Sigmoid colon (tissue), 6 donors: ENCODE measurements at regions not wholly inside any gene's neighbourhood (a gene's known extent, or its start where the extent isn't known, plus 50 kb on each side); places are given as distances from the start of the nearest gene placed in this dataset.
A peak's percentile ranks its signal among the peaks of the same experiment; 100 is the strongest.

ENCODE experiments used
- DNase-seq: peaks from one replicate; pipeline ENCODE4 v3.0.0-alpha.2; 2019
- H3K27ac ChIP-seq, 4 donors: fragments of 200-600 bp; sonication (generic); one replicate each; pipeline ENCODE4 v1.5.1; 2016 to 2019; ENCODE audit warnings: mild to moderate bottlenecking in 1 of 4
- H3K27me3 ChIP-seq, 3 donors: fragments of 200-600 bp; sonication (generic); one replicate each; pipeline ENCODE4 v1.5.1; 2019; ENCODE audit warnings: mild to moderate bottlenecking in 1 of 3
- H3K36me3 ChIP-seq, 4 donors: fragments of 200-600 bp; sonication (generic); one replicate each; pipeline ENCODE4 v1.5.1; 2016 to 2019
- H3K4me1 ChIP-seq, 4 donors: fragments of 200-600 bp; sonication (generic); one replicate each; pipeline ENCODE4 v1.5.1; 2017 to 2019
- H3K4me3 ChIP-seq, 4 donors: fragments of 200-600 bp; sonication (generic); one replicate each; pipeline ENCODE4 v1.5.1; 2017 to 2019; ENCODE audit warnings: mild to moderate bottlenecking in 2 of 4, moderate library complexity in 1 of 4
- H3K9me3 ChIP-seq, 4 donors: fragments of 200-600 bp in 3 of 4; sonication (generic) in 3 of 4; one replicate each; pipeline versions ENCODE4 v1.5.1 to v1.6.1; 2013 to 2019
- EP300 ChIP-seq, 4 donors: sonication (generic); formaldehyde crosslinking; IDR thresholded peaks; one replicate each; pipeline ENCODE4 v1.6.1; 2017; ENCODE audit warnings: antibody characterized with exemption in 4 of 4
- POLR2A ChIP-seq, 2 donors: fragments of 450-650 bp; IDR thresholded peaks; one replicate each; pipeline ENCODE4 v1.6.1; 2016; ENCODE audit warnings: antibody characterized with exemption in 2 of 2, mild to moderate bottlenecking in 2 of 2, moderate library complexity in 2 of 2
- POLR2AphosphoS5 ChIP-seq, 4 donors: sonication (generic); formaldehyde crosslinking; IDR thresholded peaks; one replicate each; pipeline ENCODE4 v1.6.1; 2017; ENCODE audit warnings: antibody characterized with exemption in 4 of 4
- WGBS, 2 donors: extraction: QIAGEN DNeasy Blood & Tissue Kit; methylation state at CpG; one replicate each; pipeline ENCODE4 v1.1.7; 2013; 5-methylcytosine and 5-hydroxymethylcytosine counted together
- intact Hi-C: fragments of 100-400 bp; cut with DNase I; formaldehyde crosslinking; loops from one replicate; pipeline ENCODE4 v1.15.1; 2023
- TF ChIP-seq, protein P1 (sequence below), 4 experiments: fragments of 450-650 bp in 3 of 4; fragments of 200-600 bp in 1 of 4; IDR thresholded peaks; one replicate each; pipeline ENCODE4 v1.5.1; 2016 to 2019; ENCODE audit warnings: antibody characterized with exemption in 4 of 4, mild to moderate bottlenecking in 3 of 4, moderate library complexity in 2 of 4
- donor health status: healthy with polysubstance abuse.
- donor health status: healthy.

DNA sequence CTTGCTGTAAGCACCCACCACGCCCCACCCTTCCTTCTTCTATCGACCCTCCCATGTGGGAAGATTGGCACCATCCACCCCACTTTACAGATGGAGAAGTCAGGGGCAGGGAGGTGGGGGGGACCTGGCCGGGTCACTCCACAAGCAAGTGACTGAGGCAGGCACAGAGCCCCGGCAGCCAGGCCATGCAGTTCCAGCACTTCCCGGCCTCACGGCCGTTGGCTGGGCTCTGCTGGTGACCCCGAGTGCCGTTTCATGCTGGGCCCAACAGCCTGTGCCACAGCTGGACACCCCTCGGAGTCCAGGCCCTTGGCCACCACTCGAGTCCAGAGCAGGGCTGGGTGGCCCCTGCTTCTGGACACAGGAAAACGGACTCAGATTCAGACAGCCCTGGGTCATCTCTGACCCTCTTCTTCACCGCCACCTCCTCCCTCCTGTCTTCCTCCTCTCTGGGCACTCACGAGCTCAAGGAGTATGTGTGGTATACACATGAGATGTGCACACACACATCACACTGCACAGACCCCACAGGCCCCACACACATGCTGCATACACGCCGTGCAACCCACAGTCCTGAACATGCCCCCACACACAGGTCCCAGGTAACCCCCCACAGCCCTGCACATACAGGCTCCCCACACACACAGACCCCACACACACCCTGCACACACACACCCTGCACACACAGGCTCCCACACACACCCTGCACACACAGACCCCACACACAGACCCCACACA, 89.3 kb upstream of the GPC1 start:
- 87 to 90% methylated on average over 16 of the region's 16 CpGs for WGBS, 2 donors
- H3K27me3 ChIP-seq: no peaks in the 10 kb centered on the region
- H3K9me3 ChIP-seq: peaks cover 0 to 6% (median 0%) of the 10 kb centered on the region in 4 donors
- intact Hi-C loops: no loop called here
- H3K27ac ChIP-seq: no peak overlapping the region
- peaks cover 0 to 9% (median 8%) of the 10 kb centered on the region in 4 donors for H3K4me1 ChIP-seq
- no peak for TF ChIP-seq EP300 (IDR thresholded peaks at IDR 0.05)
- no peak for DNase-seq
- H3K4me3 ChIP-seq: no peak overlapping the region
- no peaks in the 10 kb centered on the region for H3K36me3 ChIP-seq

DNA sequence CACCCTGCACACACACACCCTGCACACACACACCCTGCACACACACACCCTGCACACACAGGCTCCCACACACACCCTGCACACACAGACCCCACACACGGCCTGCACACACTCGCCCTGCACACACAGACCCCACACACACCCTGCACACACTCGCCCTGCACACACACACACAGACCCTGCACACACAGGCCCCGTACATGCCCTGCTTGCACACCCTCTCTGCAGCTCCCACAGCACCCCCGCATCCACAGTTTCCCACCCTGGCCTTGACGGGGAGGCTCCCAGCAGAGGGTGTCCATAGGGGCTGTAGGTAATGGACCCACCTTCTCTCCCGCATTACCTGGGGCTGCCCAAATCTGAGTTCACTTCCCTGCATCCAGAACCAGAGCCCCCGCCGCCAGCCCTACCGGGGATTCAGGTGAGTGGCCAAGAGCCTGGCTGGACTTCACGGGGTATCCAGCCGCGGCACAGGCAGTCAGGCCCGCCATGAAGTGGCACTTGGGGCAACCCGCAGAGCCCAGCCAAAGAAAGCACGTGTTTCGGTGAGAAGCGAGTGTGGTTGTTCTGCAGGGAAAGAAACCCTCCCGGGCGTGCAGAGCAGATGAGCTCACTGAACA, 88.6 kb upstream of the GPC1 start:
- Histone ChIP-seq H3K27ac (no peak overlapping the region), H3K4me3 (no peak overlapping the region), H3K36me3 (no peaks in the 10 kb centered on the region), H3K9me3 (peaks cover 0 to 6% (median 0%) of the 10 kb centered on the region in 4 donors), H3K4me1 (peaks cover 0 to 16% (median 15%) of the 10 kb centered on the region in 4 donors), H3K27me3 (no peaks in the 10 kb centered on the region)
- WGBS, 2 donors: 85 to 87% methylated on average over 20 of the region's 20 CpGs
- intact Hi-C loops: no loop called here
- TF ChIP-seq, protein P1, sequence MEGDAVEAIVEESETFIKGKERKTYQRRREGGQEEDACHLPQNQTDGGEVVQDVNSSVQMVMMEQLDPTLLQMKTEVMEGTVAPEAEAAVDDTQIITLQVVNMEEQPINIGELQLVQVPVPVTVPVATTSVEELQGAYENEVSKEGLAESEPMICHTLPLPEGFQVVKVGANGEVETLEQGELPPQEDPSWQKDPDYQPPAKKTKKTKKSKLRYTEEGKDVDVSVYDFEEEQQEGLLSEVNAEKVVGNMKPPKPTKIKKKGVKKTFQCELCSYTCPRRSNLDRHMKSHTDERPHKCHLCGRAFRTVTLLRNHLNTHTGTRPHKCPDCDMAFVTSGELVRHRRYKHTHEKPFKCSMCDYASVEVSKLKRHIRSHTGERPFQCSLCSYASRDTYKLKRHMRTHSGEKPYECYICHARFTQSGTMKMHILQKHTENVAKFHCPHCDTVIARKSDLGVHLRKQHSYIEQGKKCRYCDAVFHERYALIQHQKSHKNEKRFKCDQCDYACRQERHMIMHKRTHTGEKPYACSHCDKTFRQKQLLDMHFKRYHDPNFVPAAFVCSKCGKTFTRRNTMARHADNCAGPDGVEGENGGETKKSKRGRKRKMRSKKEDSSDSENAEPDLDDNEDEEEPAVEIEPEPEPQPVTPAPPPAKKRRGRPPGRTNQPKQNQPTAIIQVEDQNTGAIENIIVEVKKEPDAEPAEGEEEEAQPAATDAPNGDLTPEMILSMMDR (IDR thresholded peaks at IDR 0.05): no peak
- TF ChIP-seq POLR2AphosphoS5 (IDR thresholded peaks at IDR 0.05): no peak
- no peak for TF ChIP-seq EP300 (IDR thresholded peaks at IDR 0.05)
- TF ChIP-seq POLR2A (IDR thresholded peaks at IDR 0.05): no peak
- peak; percentile 36 for DNase-seq

DNA sequence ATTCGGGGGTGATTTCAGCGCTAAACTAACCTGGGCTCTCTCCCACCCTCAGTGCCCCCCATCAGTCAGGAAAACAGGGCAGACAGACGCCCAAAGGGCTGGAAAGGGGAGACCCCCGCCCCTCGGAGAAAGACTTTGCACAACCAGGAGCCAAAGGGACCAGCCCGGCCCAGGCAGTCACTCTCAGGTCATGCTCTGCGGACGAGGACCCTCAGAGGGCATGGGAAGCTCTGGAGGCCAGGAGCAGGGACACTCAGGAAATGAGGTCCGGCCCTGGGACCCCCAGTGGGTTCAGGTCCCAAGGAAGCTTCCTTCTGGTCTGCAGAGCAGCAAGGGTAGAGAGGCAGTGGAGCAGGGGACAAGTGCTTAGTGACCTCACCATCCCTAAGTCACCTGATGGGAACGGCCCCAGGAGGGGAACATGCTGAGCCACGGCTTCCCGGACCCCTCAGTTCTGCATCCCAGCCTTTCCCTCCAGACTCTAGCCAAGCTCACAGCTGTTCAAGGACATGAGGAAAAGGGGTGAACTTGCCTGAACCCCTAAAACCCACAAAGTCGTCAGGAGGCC, 88.0 kb upstream of the GPC1 start:
- peaks cover 0 to 22% (median 20%) of the 10 kb centered on the region in 4 donors for H3K4me1 ChIP-seq
- peak; percentile 53 for DNase-seq
- no peaks in the 10 kb centered on the region for H3K27me3 ChIP-seq
- peaks cover 0 to 6% (median 0%) of the 10 kb centered on the region in 4 donors for H3K9me3 ChIP-seq
- H3K4me3 ChIP-seq: no peak overlapping the region
- no peak overlapping the region for H3K27ac ChIP-seq
- TF ChIP-seq POLR2AphosphoS5 (IDR thresholded peaks at IDR 0.05) (no peak), EP300 (IDR thresholded peaks at IDR 0.05) (no peak), POLR2A (IDR thresholded peaks at IDR 0.05) (no peak)
- TF ChIP-seq, protein P1 (IDR thresholded peaks at IDR 0.05): no peak
- no peaks in the 10 kb centered on the region for H3K36me3 ChIP-seq
- intact Hi-C loops: no loop called here
- 73 to 85% methylated on average over 13 of the region's 13 CpGs for WGBS, 2 donors

DNA sequence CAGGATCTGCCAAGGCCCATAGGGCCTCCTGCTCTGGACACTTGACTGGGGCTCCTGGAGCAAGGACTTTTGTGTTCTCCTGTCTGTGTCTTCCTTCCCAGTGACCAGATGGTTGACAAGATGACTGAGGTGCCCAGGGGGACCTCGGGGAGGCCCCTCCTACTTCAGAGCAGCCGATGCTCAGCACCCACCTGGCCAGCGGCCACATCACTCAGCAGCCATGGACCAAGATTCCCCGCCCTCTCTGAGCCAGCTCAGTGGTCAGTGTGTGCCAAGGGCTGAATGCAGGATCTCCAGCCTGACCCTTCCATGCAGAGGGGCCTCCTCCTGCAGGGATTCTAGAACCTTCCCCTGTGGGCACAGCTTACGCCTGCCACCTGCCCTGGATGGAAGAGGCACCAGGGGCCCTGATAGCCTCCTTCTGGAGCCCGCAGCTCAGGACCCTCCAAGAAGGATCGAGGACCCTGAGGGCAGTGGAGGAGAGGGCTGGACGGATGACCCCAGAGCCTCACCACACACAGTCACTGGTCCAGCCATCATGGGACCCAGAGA, 87.4 kb upstream of the GPC1 start:
- no peaks in the 10 kb centered on the region for H3K36me3 ChIP-seq
- no peak overlapping the region for H3K4me3 ChIP-seq
- intact Hi-C loops: no loop called here
- TF ChIP-seq EP300 (IDR thresholded peaks at IDR 0.05) (no peak), POLR2AphosphoS5 (IDR thresholded peaks at IDR 0.05) (no peak), POLR2A (IDR thresholded peaks at IDR 0.05) (no peak)
- TF ChIP-seq, protein P1 (IDR thresholded peaks at IDR 0.05): no peak
- DNase-seq: peak; percentile 37
- no peak overlapping the region for H3K27ac ChIP-seq
- no peaks in the 10 kb centered on the region for H3K27me3 ChIP-seq
- peaks cover 0 to 6% (median 0%) of the 10 kb centered on the region in 4 donors for H3K9me3 ChIP-seq
- WGBS, 2 donors: 78 to 86% methylated on average over 8 of the region's 8 CpGs
- H3K4me1 ChIP-seq: peaks cover 0 to 28% (median 24%) of the 10 kb centered on the region in 4 donors

DNA sequence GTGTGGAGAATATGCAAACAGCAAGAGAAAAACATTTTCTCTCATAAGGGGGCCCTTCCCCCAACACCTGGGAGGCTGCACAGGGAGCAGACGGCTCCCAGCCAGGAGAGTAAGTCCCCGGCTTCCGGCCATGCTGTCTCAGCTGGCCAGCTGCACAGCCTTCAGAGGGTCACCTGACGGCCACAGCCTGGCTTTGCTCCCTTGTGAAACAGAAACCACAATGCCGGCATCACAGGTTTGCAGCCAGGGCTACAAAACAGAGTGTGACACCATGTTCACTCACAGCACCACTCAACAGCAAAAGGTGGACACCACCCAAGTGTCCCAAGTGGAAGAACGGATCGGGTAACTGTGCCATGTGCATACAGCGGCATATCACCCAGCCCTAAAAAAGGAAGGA, 86.9 kb upstream of the GPC1 start:
- Histone ChIP-seq H3K27ac (no peak overlapping the region), H3K9me3 (peaks cover 0 to 6% (median 0%) of the 10 kb centered on the region in 4 donors), H3K27me3 (no peaks in the 10 kb centered on the region), H3K36me3 (no peaks in the 10 kb centered on the region), H3K4me1 (peaks cover 0 to 32% (median 25%) of the 10 kb centered on the region in 4 donors), H3K4me3 (no peak overlapping the region)
- intact Hi-C loops: no loop called here
- 64 to 75% methylated on average over 8 of the region's 8 CpGs for WGBS, 2 donors
- no peak for TF ChIP-seq POLR2A (IDR thresholded peaks at IDR 0.05)
- peak; percentile 68 for DNase-seq
